CD14-positive monocyte (primary cell): ENCODE measurements at regions not wholly inside any gene's neighbourhood (a gene's known extent, or its start where the extent isn't known, plus 50 kb on each side); places are given as distances from the start of the nearest gene placed in this dataset.

Experiments used
- DNase-seq, 3 donors: peaks; one replicate each; pipeline ENCODE4 v3.0.0-alpha.2; 2011 to 2022
- H2AFZ ChIP-seq: 2 replicates; pipeline ENCODE4 v1.6.0; 2012; ENCODE audit warnings: mild to moderate bottlenecking, low read depth, low read length, inconsistent platforms; ENCODE audit not compliant: insufficient read depth, poor library complexity, severe bottlenecking
- H3K27ac ChIP-seq, 2 donors: 1 replicate in 1 of 2; 2 replicates in 1 of 2; pipeline ENCODE4 v1.5.1; 2012 to 2013; ENCODE audit warnings: low read length in 2 of 2, control low read depth in 1 of 2, inconsistent platforms in 1 of 2, low read depth in 1 of 2, mild to moderate bottlenecking in 1 of 2
- H3K27me3 ChIP-seq, 2 donors: one replicate each; pipeline versions ENCODE4 v1.6.0 to v1.6.1; 2011 to 2013; ENCODE audit warnings: low read length in 2 of 2; ENCODE audit not compliant: control insufficient read depth in 2 of 2, insufficient read depth in 2 of 2
- H3K36me3 ChIP-seq, 2 donors: replicated peaks in 1 of 2; 1 replicate in 1 of 2; 2 replicates in 1 of 2; pipeline versions ENCODE4 v1.5.1 to v1.6.1; 2012 to 2013; ENCODE audit warnings: low read length in 2 of 2, control low read depth in 1 of 2, inconsistent platforms in 1 of 2, mild to moderate bottlenecking in 1 of 2; ENCODE audit not compliant: insufficient read depth in 2 of 2, control insufficient read depth in 1 of 2
- H3K4me1 ChIP-seq, 2 donors: 1 replicate in 1 of 2; 2 replicates in 1 of 2; pipeline versions ENCODE4 v1.5.1 to v1.6.1; 2012 to 2013; ENCODE audit warnings: low read length in 2 of 2, control low read depth in 1 of 2, inconsistent platforms in 1 of 2, mild to moderate bottlenecking in 1 of 2, moderate library complexity in 1 of 2; ENCODE audit not compliant: insufficient read depth in 2 of 2, control insufficient read depth in 1 of 2
- H3K4me2 ChIP-seq: replicated peaks from 2 replicates; pipeline ENCODE3; 2012; ENCODE audit warnings: low read length, moderate library complexity, mild to moderate bottlenecking; ENCODE audit not compliant: poor library complexity, severe bottlenecking; ENCODE audit errors: extremely low read depth
- H3K4me3 ChIP-seq, 3 experiments: fragments of 200-600 bp in 1 of 3; sonication (generic) in 1 of 3; replicated peaks in 1 of 3; 1 replicate in 2 of 3; 2 replicates in 1 of 3; pipeline ENCODE4 v1.5.1; 2011 to 2013; ENCODE audit warnings: low read length in 3 of 3, mild to moderate bottlenecking in 3 of 3, control low read depth in 2 of 3, low read depth in 2 of 3, inconsistent platforms in 1 of 3, moderate library complexity in 1 of 3
- H3K79me2 ChIP-seq: 2 replicates; pipeline ENCODE4 v1.6.0; 2012; ENCODE audit warnings: mild to moderate bottlenecking, control low read depth, inconsistent platforms, low read length, moderate library complexity; ENCODE audit not compliant: insufficient read depth
- H3K9ac ChIP-seq: 2 replicates; pipeline ENCODE4 v1.6.0; 2017; ENCODE audit warnings: low read length, mild to moderate bottlenecking; ENCODE audit not compliant: insufficient read depth, poor library complexity, severe bottlenecking
- H3K9me3 ChIP-seq, 2 donors: replicated peaks in 1 of 2; 1 replicate in 1 of 2; 2 replicates in 1 of 2; pipeline versions ENCODE4 v1.5.1 to v1.6.1; 2012 to 2013; ENCODE audit warnings: low read length in 2 of 2, control low read depth in 1 of 2; ENCODE audit not compliant: control insufficient read depth in 1 of 2, insufficient read depth in 1 of 2
- H4K20me1 ChIP-seq: 2 replicates; pipeline ENCODE4 v1.6.0; 2012; ENCODE audit warnings: mild to moderate bottlenecking, low read length, control low read depth, moderate library complexity; ENCODE audit not compliant: insufficient read depth
- H3K27ac Mint-ChIP-seq, 7 donors: one replicate each; pipeline ENCODE4 v1.8.0; 2020; ENCODE audit warnings: mild to moderate bottlenecking in 7 of 7, mixed read lengths in 7 of 7, moderate library complexity in 6 of 7, inconsistent platforms in 2 of 7
- H3K27me3 Mint-ChIP-seq, 3 donors: one replicate each; pipeline ENCODE4 v1.8.0; 2021 to 2022; ENCODE audit warnings: low read depth in 3 of 3, mild to moderate bottlenecking in 3 of 3, mixed read lengths in 3 of 3, moderate library complexity in 3 of 3, inconsistent platforms in 1 of 3
- H3K36me3 Mint-ChIP-seq, 2 donors: one replicate each; pipeline ENCODE4 v1.8.0; 2020; ENCODE audit warnings: mixed read lengths in 2 of 2, inconsistent platforms in 1 of 2, mild to moderate bottlenecking in 1 of 2
- H3K4me1 Mint-ChIP-seq: one replicate; pipeline ENCODE4 v1.8.0; 2020; ENCODE audit warnings: mild to moderate bottlenecking, mixed read lengths
- H3K4me3 Mint-ChIP-seq, 2 donors: one replicate each; pipeline ENCODE4 v1.8.0; 2020; ENCODE audit warnings: mild to moderate bottlenecking in 2 of 2, mixed read lengths in 2 of 2, moderate library complexity in 1 of 2
- H3K9me3 Mint-ChIP-seq, 7 donors: one replicate each; pipeline ENCODE4 v1.8.0; 2020 to 2022; ENCODE audit warnings: mixed read lengths in 7 of 7, mild to moderate bottlenecking in 6 of 7, moderate library complexity in 6 of 7, inconsistent platforms in 2 of 7
- CTCF ChIP-seq: fragments of 200-600 bp; IDR thresholded peaks from one replicate; pipeline ENCODE4 v1.8.0; 2022; ENCODE audit warnings: antibody characterized with exemption, mild to moderate bottlenecking
- WGBS: methylation state at CpG from one replicate; pipeline ENCODE4 v1.1.5; 2013; ENCODE audit warnings: missing lambda C conversion rate; ENCODE audit not compliant: insufficient coverage; 5-methylcytosine and 5-hydroxymethylcytosine counted together
- intact Hi-C, 2 donors: fragments of 100-400 bp; cut with micrococcal nuclease; formaldehyde crosslinking; loops; one replicate each; pipeline versions ENCODE4 v1.15.0 to v1.15.1; 2023

GRCh38 chr22:34225278-34225677, 305.0 kb upstream of the LARGE1 start:
- Histone ChIP-seq H3K27me3 (no peaks in the 10 kb centered on the region), H3K79me2 (no peaks in the 10 kb centered on the region), H3K4me3 (no peak overlapping the region), H3K9ac (no peak overlapping the region), H2AFZ (no peak overlapping the region), H3K36me3 (no peaks in the 10 kb centered on the region), H3K9me3 (peaks cover 5 to 16% of the 10 kb centered on the region in 2 donors), H4K20me1 (no peaks in the 10 kb centered on the region), H3K4me2 (no peak overlapping the region), H3K4me1 (no peaks in the 10 kb centered on the region), H3K27ac (no peak overlapping the region)
- intact Hi-C loops: no loop called here
- H3K27me3 Mint-ChIP-seq: no peaks in the 10 kb centered on the region
- no peak for TF ChIP-seq CTCF
- peaks cover 5 to 16% (median 11%) of the 10 kb centered on the region in 7 donors for H3K9me3 Mint-ChIP-seq
- no peaks in the 10 kb centered on the region for H3K36me3 Mint-ChIP-seq
- no peaks in the 10 kb centered on the region for H3K4me1 Mint-ChIP-seq
- no peak for DNase-seq
- WGBS: no CpG with 5 or more reads among the region's 1 CpG
- H3K4me3 Mint-ChIP-seq: no peak overlapping the region
- H3K27ac Mint-ChIP-seq: no peak overlapping the region

GRCh38 chr22:34236527-34236926, 316.3 kb upstream of the LARGE1 start:
- Histone ChIP-seq H3K79me2 (no peaks in the 10 kb centered on the region), H3K36me3 (no peaks in the 10 kb centered on the region), H2AFZ (no peak overlapping the region), H3K4me2 (no peak overlapping the region), H3K27me3 (no peaks in the 10 kb centered on the region), H4K20me1 (no peaks in the 10 kb centered on the region), H3K4me3 (no peak overlapping the region), H3K9ac (no peak overlapping the region), H3K9me3 (peaks cover 10 to 20% of the 10 kb centered on the region in 2 donors), H3K27ac (no peak overlapping the region), H3K4me1 (no peaks in the 10 kb centered on the region)
- Mint-ChIP-seq H3K36me3 (no peaks in the 10 kb centered on the region), H3K27me3 (peaks cover 0 to 1% (median 0%) of the 10 kb centered on the region in 3 donors), H3K4me1 (no peaks in the 10 kb centered on the region), H3K4me3 (no peak overlapping the region), H3K27ac (no peak overlapping the region), H3K9me3 (peaks cover 6 to 28% (median 17%) of the 10 kb centered on the region in 7 donors)
- intact Hi-C loops: no loop called here
- DNase-seq: no peak
- 85% methylated on average over 2 of the region's 3 CpGs for WGBS
- TF ChIP-seq CTCF: no peak
